Psoas muscle (tissue), 7 donors: ENCODE measurements at regions not wholly inside any gene's neighbourhood (a gene's known extent, or its start where the extent isn't known, plus 50 kb on each side); places are given as distances from the start of the nearest gene placed in this dataset.
A peak's percentile ranks its signal among the peaks of the same experiment; 100 is the strongest.
"Not testable (repeated sequence)": the region's sequence is repeated elsewhere in the genome, so short reads cannot be mapped to it uniquely, and the experiment has no call there.

ENCODE experiments used
- ATAC-seq, 4 donors: fragments of 200-7000 bp; cut with Tn5 transposase; one replicate each; pipeline ENCODE4 v1.9.1; 2020; ENCODE audit warnings: moderate library complexity in 3 of 4, mild to moderate bottlenecking in 2 of 4
- DNase-seq, 2 donors: peaks; one replicate each; pipeline ENCODE4 v3.0.0-alpha.2; 2020
- H3K27ac ChIP-seq: fragments of 200-600 bp; one replicate; pipeline ENCODE4 v1.8.0; 2022
- H3K27me3 ChIP-seq, 3 donors: fragments of 200-600 bp in 1 of 3; one replicate each; pipeline versions ENCODE4 v1.6.1 to v1.8.0; 2013 to 2022; ENCODE audit warnings: low read length in 2 of 3, mild to moderate bottlenecking in 2 of 3, moderate library complexity in 1 of 3; ENCODE audit not compliant: insufficient read depth in 3 of 3
- H3K36me3 ChIP-seq, 2 donors: fragments of 200-600 bp in 1 of 2; one replicate each; pipeline versions ENCODE4 v1.6.1 to v1.8.0; 2013 to 2022; ENCODE audit warnings: low read depth in 1 of 2, mild to moderate bottlenecking in 1 of 2, moderate library complexity in 1 of 2; ENCODE audit not compliant: insufficient read depth in 1 of 2
- H3K4me1 ChIP-seq: fragments of 200-600 bp; one replicate; pipeline ENCODE4 v1.8.0; 2022
- H3K4me3 ChIP-seq: fragments of 200-600 bp; one replicate; pipeline ENCODE4 v1.8.0; 2022; ENCODE audit warnings: mild to moderate bottlenecking
- H3K9me3 ChIP-seq: fragments of 200-600 bp; one replicate; pipeline ENCODE4 v1.8.0; 2022
- WGBS, 3 donors: extraction: QIAGEN DNeasy Blood & Tissue Kit; methylation state at CpG; one replicate each; pipeline versions ENCODE4 v1.1.6 to v1.1.7; 2013; 5-methylcytosine and 5-hydroxymethylcytosine counted together
- intact Hi-C, 2 donors: fragments of 100-400 bp; cut with DNase I; formaldehyde crosslinking; loops; one replicate each; pipeline versions ENCODE4 v1.11.0 to v1.14.2; 2022
- TF ChIP-seq, protein P1 (sequence below): fragments of 200-600 bp; IDR thresholded peaks from one replicate; pipeline ENCODE4 v1.8.0; 2022; ENCODE audit warnings: antibody characterized with exemption
- donor health status: healthy with polysubstance abuse.
- donor health status: DM: no; HTN: no; CAD: no; lungs with moderate emphysema.
- donor health status: Bipolar disorder and iron deficiency.
- donor health status: healthy.
- donor health status: DM: yes; HTN: yes; CAD: no.
- donor health status: DM: no; HTN: no; CAD: no.
- donor health status: DM: yes; HTN: yes; CAD: no.

GRCh38 chr1:22208268-22208972, 65.5 kb upstream of the WNT4 start:
- 20 to 35% (median 21%) methylated on average over 18 to 21 of the region's 21 CpGs for WGBS, 3 donors
- Histone ChIP-seq H3K27ac (no peak overlapping the region), H3K27me3 (peaks cover 0 to 58% (median 18%) of the 10 kb centered on the region in 3 donors), H3K9me3 (no peaks in the 10 kb centered on the region), H3K4me3 (no peak overlapping the region), H3K4me1 (no peaks in the 10 kb centered on the region), H3K36me3 (no peaks in the 10 kb centered on the region)
- peak; percentile 40 to 69 (median 60) for ATAC-seq
- intact Hi-C loops, result loop anchor here in 1 of 2 donors (5.0 kb wide), 1 partner anchor 106 kb away; no protein-coding TSS in a partner anchor
- DNase-seq, result peak in 1 of 2 donors; percentile 53
- TF ChIP-seq, protein P1, sequence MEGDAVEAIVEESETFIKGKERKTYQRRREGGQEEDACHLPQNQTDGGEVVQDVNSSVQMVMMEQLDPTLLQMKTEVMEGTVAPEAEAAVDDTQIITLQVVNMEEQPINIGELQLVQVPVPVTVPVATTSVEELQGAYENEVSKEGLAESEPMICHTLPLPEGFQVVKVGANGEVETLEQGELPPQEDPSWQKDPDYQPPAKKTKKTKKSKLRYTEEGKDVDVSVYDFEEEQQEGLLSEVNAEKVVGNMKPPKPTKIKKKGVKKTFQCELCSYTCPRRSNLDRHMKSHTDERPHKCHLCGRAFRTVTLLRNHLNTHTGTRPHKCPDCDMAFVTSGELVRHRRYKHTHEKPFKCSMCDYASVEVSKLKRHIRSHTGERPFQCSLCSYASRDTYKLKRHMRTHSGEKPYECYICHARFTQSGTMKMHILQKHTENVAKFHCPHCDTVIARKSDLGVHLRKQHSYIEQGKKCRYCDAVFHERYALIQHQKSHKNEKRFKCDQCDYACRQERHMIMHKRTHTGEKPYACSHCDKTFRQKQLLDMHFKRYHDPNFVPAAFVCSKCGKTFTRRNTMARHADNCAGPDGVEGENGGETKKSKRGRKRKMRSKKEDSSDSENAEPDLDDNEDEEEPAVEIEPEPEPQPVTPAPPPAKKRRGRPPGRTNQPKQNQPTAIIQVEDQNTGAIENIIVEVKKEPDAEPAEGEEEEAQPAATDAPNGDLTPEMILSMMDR, result peak; percentile 48

- Histone ChIP-seq H3K27me3 (peaks cover 0 to 63% (median 18%) of the 10 kb centered on the region in 3 donors), H3K9me3 (no peaks in the 10 kb centered on the region), H3K4me1 (no peaks in the 10 kb centered on the region), H3K36me3 (no peaks in the 10 kb centered on the region), H3K27ac (no peak overlapping the region), H3K4me3 (no peak overlapping the region)
- intact Hi-C loops, result loop anchor here in 1 of 2 donors (5.0 kb wide), 1 partner anchor 107 kb away; no protein-coding TSS in a partner anchor
- DNase-seq, result peak in 1 of 2 donors; percentile 32
- TF ChIP-seq, protein P1, result no peak
- ATAC-seq, result no peak
- WGBS, 3 donors, result 51 to 59% (median 59%) methylated on average over 16 of the region's 16 CpGs
Observed at GRCh38 chr1:22208973-22209378, 66.1 kb upstream of the WNT4 start.

DNA sequence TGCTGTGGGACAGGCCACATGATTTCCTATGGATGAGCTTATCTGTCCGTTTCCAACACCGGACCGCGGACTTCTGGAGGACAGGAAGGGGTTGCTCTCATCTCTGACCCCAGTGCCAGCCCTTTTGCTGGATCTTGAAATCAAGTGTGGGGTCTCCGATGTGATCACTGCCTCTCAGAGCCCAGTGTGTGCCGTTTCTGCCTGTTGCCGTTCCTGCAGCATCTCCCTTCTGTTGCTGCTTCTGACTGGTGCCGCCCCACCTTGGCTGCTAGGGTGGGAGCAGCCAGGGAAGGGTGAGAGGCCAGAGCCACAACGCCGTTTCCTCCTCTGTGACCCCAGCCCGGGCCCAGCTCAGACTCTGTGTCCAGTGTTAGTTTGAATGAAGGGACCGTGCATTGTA, 67.3 kb upstream of the WNT4 start:
- TF ChIP-seq, protein P1, result no peak
- Histone ChIP-seq H3K27ac (no peak overlapping the region), H3K4me1 (no peaks in the 10 kb centered on the region), H3K27me3 (peaks cover 0 to 65% (median 18%) of the 10 kb centered on the region in 3 donors), H3K9me3 (no peaks in the 10 kb centered on the region), H3K36me3 (no peaks in the 10 kb centered on the region), H3K4me3 (no peak overlapping the region)
- no peak for ATAC-seq
- peak in 1 of 2 donors; percentile 32 for DNase-seq
- intact Hi-C loops, result no loop called here
- WGBS, 3 donors, result 71 to 75% (median 74%) methylated on average over 12 of the region's 12 CpGs

DNA sequence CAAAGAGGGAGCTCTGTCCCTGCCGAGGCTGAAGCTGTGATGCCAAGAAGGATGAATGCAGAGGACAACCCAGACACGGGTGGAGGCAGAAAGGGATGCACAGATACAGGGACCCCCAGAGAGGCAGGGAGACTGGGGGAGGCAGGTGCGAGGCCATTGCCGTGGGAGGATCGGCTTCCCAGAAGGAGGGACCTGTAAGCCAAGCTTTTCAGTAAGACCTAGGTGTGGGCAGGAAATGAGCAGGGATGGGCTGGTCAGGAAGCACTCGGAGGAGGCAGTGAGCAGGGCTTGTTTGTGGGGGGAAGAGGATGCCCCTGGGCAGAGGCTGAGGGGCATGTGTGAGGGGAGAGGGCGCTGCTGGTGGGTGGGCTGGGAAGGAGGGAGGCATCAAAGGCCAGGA, 67.7 kb upstream of the WNT4 start:
- H3K36me3 ChIP-seq, result no peaks in the 10 kb centered on the region
- no peaks in the 10 kb centered on the region for H3K9me3 ChIP-seq
- no peak for ATAC-seq
- WGBS, 3 donors, result 57 to 63% (median 57%) methylated on average over 7 of the region's 7 CpGs
- DNase-seq, result peak in 1 of 2 donors; percentile 24
- H3K27ac ChIP-seq, result no peak overlapping the region
- H3K4me1 ChIP-seq, result no peaks in the 10 kb centered on the region
- TF ChIP-seq, protein P1, result no peak
- no peak overlapping the region for H3K4me3 ChIP-seq
- intact Hi-C loops, result no loop called here
- peaks cover 0 to 65% (median 18%) of the 10 kb centered on the region in 3 donors for H3K27me3 ChIP-seq

- WGBS, 3 donors, result 90 to 92% (median 91%) methylated on average over 6 of the region's 6 CpGs
- H3K9me3 ChIP-seq, ATAC-seq, H3K4me1 ChIP-seq, intact Hi-C loops, H3K4me3 ChIP-seq, DNase-seq, H3K36me3 ChIP-seq, H3K27ac ChIP-seq: not testable (repeated sequence)
- peaks cover 0 to 64% (median 18%) of the 10 kb centered on the region in 3 donors for H3K27me3 ChIP-seq
Observed at GRCh38 chr1:22211459-22211858, 68.6 kb upstream of the WNT4 start.
